ENCODE measurements at regions not wholly inside any gene's neighbourhood (a gene's known extent, or its start where the extent isn't known, plus 50 kb on each side); places are given as distances from the start of the nearest gene placed in this dataset.

DNA sequence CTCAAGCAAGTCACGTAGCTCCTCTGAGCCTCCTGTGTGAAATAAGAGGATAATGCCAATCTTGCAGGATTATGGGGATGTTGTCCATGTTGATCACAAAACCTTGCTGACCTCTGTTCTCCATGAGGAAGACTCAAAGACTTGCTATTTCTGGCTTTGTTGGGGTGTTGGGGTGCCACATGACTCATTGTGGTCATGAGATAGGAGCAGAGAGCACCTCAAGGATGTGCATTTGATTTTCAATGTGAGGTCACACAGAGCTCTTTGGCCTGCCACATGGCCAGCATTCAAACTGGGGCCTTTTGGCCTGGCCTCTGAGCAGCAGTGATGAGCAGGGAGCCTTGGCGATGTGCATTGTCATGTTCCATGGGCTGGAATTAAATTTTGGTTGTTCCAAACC is 380.3 kb downstream of the GADD45G start:
- H2BK5ac ChIP-seq (ENCODE audit: low read length): no peak overlapping the region
- no peaks in the 10 kb centered on the region for H3K4me1 ChIP-seq (ENCODE audit: control insufficient read depth in 2 of 2, insufficient read depth in 1 of 2, low read depth in 1 of 2, low read length in 2 of 2)
- no peak overlapping the region for H3K23ac ChIP-seq (ENCODE audit: low read depth, low read length, poor library complexity)
- no peaks in the 10 kb centered on the region for H3K27me3 ChIP-seq (ENCODE audit: control insufficient read depth in 3 of 3, insufficient read depth in 3 of 3, low read depth in 1 of 3, low read length in 3 of 3)
- H3K9ac ChIP-seq (ENCODE audit: low read depth, low read length, poor library complexity): no peak overlapping the region
- no peaks in the 10 kb centered on the region for H3K36me3 ChIP-seq (replicated peaks in 1 of 2; ENCODE audit: control insufficient read depth in 2 of 2, insufficient read depth in 2 of 2, low read length in 2 of 2)
- peaks cover 0 to 4% of the 10 kb centered on the region in 2 donors for H3K9me3 ChIP-seq (replicated peaks in 1 of 2; ENCODE audit: control insufficient read depth in 2 of 2, insufficient read depth in 1 of 2, low read depth in 1 of 2, low read length in 2 of 2)
- H3K4ac ChIP-seq (ENCODE audit: low read length): no peak overlapping the region
- no peak overlapping the region for H4K8ac ChIP-seq (ENCODE audit: low read depth, low read length)
- no peak overlapping the region for H2AFZ ChIP-seq (ENCODE audit: low read length)
- H2BK15ac ChIP-seq (ENCODE audit: low read length): no peak overlapping the region
- no peak overlapping the region for H3K4me3 ChIP-seq (ENCODE audit: low read length in 2 of 2)
- H4K91ac ChIP-seq (ENCODE audit: low read depth, low read length, poor library complexity): no peak overlapping the region
- no peak overlapping the region for H2BK120ac ChIP-seq (ENCODE audit: low read depth, low read length)
- no peak overlapping the region for H2AK5ac ChIP-seq (ENCODE audit: low read depth, low read length)
- H3K18ac ChIP-seq (ENCODE audit: low read length): no peak overlapping the region
- no peak overlapping the region for H3K14ac ChIP-seq (ENCODE audit: low read length)
- no CpG with 5 or more reads among the region's 2 CpGs for WGBS, 2 donors (ENCODE audit: extremely low coverage in 2 of 2, insufficient read length in 2 of 2, insufficient replicate concordance in 1 of 2)
- H3K79me1 ChIP-seq (ENCODE audit: low read depth, low read length): no peaks in the 10 kb centered on the region
- no peak overlapping the region for H2BK12ac ChIP-seq (ENCODE audit: low read length)
- no peak overlapping the region for H3K27ac ChIP-seq (replicated peaks; ENCODE audit: low read length)
- H3K4me2 ChIP-seq (ENCODE audit: insufficient read depth, low read length, poor library complexity, severe bottlenecking): no peak overlapping the region
- DNase-seq (ENCODE audit: low spot score): no peak

DNA sequence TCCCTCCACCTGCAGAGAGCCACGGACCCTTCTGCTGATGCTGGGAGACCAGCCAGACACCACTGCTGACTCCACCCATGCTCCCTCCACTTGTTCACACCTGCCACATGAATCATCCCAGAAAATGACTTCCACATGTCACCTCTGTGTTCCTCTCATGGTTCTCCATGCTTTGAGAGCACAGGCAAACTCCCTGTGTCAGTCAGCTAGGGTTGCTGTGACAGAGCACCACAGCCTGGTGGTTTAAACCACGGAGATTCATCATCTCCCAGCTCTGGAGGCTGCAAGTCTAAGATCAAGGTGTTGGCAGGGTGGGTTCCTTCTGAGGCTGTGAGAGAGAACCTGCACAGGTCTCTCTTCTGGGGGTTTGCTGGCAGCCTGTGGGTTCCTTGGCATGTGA is 381.4 kb downstream of the GADD45G start:
- no peaks in the 10 kb centered on the region for H3K27me3 ChIP-seq (ENCODE audit: control insufficient read depth in 3 of 3, insufficient read depth in 3 of 3, low read depth in 1 of 3, low read length in 3 of 3)
- no peak overlapping the region for H4K8ac ChIP-seq (ENCODE audit: low read depth, low read length)
- no CpG with 5 or more reads among the region's 2 CpGs for WGBS, 2 donors (ENCODE audit: extremely low coverage in 2 of 2, insufficient read length in 2 of 2, insufficient replicate concordance in 1 of 2)
- no peak for DNase-seq (ENCODE audit: low spot score)
- H2BK120ac ChIP-seq (ENCODE audit: low read depth, low read length): no peak overlapping the region
- no peak overlapping the region for H3K4ac ChIP-seq (ENCODE audit: low read length)
- peak overlapping the region; percentile 8 for H3K18ac ChIP-seq (ENCODE audit: low read length)
- no peaks in the 10 kb centered on the region for H3K36me3 ChIP-seq (replicated peaks in 1 of 2; ENCODE audit: control insufficient read depth in 2 of 2, insufficient read depth in 2 of 2, low read length in 2 of 2)
- H2BK15ac ChIP-seq (ENCODE audit: low read length): no peak overlapping the region
- no peaks in the 10 kb centered on the region for H3K4me1 ChIP-seq (ENCODE audit: control insufficient read depth in 2 of 2, insufficient read depth in 1 of 2, low read depth in 1 of 2, low read length in 2 of 2)
- no peak overlapping the region for H3K14ac ChIP-seq (ENCODE audit: low read length)
- peaks cover 0 to 6% of the 10 kb centered on the region in 2 donors for H3K9me3 ChIP-seq (replicated peaks in 1 of 2; ENCODE audit: control insufficient read depth in 2 of 2, insufficient read depth in 1 of 2, low read depth in 1 of 2, low read length in 2 of 2)
- H4K91ac ChIP-seq (ENCODE audit: low read depth, low read length, poor library complexity): no peak overlapping the region
- no peak overlapping the region for H2BK12ac ChIP-seq (ENCODE audit: low read length)
- no peak overlapping the region for H3K23ac ChIP-seq (ENCODE audit: low read depth, low read length, poor library complexity)
- no peak overlapping the region for H2AK5ac ChIP-seq (ENCODE audit: low read depth, low read length)
- H3K27ac ChIP-seq (replicated peaks; ENCODE audit: low read length): no peak overlapping the region
- H3K9ac ChIP-seq (ENCODE audit: low read depth, low read length, poor library complexity): no peak overlapping the region
- no peaks in the 10 kb centered on the region for H3K79me1 ChIP-seq (ENCODE audit: low read depth, low read length)
- no peak overlapping the region for H3K4me3 ChIP-seq (ENCODE audit: low read length in 2 of 2)
- H2AFZ ChIP-seq (ENCODE audit: low read length): no peak overlapping the region
- no peak overlapping the region for H2BK5ac ChIP-seq (ENCODE audit: low read length)
- no peak overlapping the region for H3K4me2 ChIP-seq (ENCODE audit: insufficient read depth, low read length, poor library complexity, severe bottlenecking)

DNA sequence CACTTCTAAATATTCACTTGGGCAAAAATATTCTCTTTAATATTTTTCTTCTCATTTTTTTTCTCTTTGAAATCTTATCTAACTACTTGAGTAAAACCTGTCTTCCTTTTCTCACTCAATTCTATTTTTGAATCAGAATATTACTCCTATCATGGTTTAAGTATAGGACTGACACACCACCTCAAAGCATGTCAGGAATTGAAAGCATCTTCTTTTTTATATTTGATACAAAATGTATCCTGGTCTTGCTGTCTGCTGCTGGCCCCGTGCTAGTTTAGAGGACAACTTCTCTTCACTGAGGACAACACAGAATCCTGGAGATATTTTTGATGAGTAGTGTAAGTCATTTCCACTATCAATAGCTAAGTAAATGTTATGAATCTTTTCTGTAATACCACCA is 383.6 kb downstream of the GADD45G start:
- H3K4me2 ChIP-seq (ENCODE audit: insufficient read depth, low read length, poor library complexity, severe bottlenecking): no peak overlapping the region
- H3K27me3 ChIP-seq (ENCODE audit: control insufficient read depth in 3 of 3, insufficient read depth in 3 of 3, low read depth in 1 of 3, low read length in 3 of 3): no peaks in the 10 kb centered on the region
- DNase-seq (ENCODE audit: low spot score): no peak
- H3K9me3 ChIP-seq (replicated peaks in 1 of 2; ENCODE audit: control insufficient read depth in 2 of 2, insufficient read depth in 1 of 2, low read depth in 1 of 2, low read length in 2 of 2): peaks cover 0 to 6% of the 10 kb centered on the region in 2 donors
- no peak overlapping the region for H3K4ac ChIP-seq (ENCODE audit: low read length)
- H2BK120ac ChIP-seq (ENCODE audit: low read depth, low read length): no peak overlapping the region
- H3K36me3 ChIP-seq (replicated peaks in 1 of 2; ENCODE audit: control insufficient read depth in 2 of 2, insufficient read depth in 2 of 2, low read length in 2 of 2): no peaks in the 10 kb centered on the region
- H3K23ac ChIP-seq (ENCODE audit: low read depth, low read length, poor library complexity): no peak overlapping the region
- H4K91ac ChIP-seq (ENCODE audit: low read depth, low read length, poor library complexity): no peak overlapping the region
- H4K8ac ChIP-seq (ENCODE audit: low read depth, low read length): no peak overlapping the region
- no peak overlapping the region for H3K4me3 ChIP-seq (ENCODE audit: low read length in 2 of 2)
- peaks cover 0 to 5% of the 10 kb centered on the region in 2 donors for H3K4me1 ChIP-seq (ENCODE audit: control insufficient read depth in 2 of 2, insufficient read depth in 1 of 2, low read depth in 1 of 2, low read length in 2 of 2)
- H3K14ac ChIP-seq (ENCODE audit: low read length): no peak overlapping the region
- H2BK15ac ChIP-seq (ENCODE audit: low read length): no peak overlapping the region
- H3K79me1 ChIP-seq (ENCODE audit: low read depth, low read length): no peaks in the 10 kb centered on the region
- no peak overlapping the region for H2BK12ac ChIP-seq (ENCODE audit: low read length)
- H3K27ac ChIP-seq (replicated peaks; ENCODE audit: low read length): no peak overlapping the region
- no peak overlapping the region for H2BK5ac ChIP-seq (ENCODE audit: low read length)
- H3K9ac ChIP-seq (ENCODE audit: low read depth, low read length, poor library complexity): no peak overlapping the region
- H2AK5ac ChIP-seq (ENCODE audit: low read depth, low read length): no peak overlapping the region
- H2AFZ ChIP-seq (ENCODE audit: low read length): no peak overlapping the region
- H3K18ac ChIP-seq (ENCODE audit: low read length): no peak overlapping the region
- no CpG with 5 or more reads among the region's 1 CpG for WGBS, 2 donors (ENCODE audit: extremely low coverage in 2 of 2, insufficient read length in 2 of 2, insufficient replicate concordance in 1 of 2)

GRCh38 chr9:89991204-89991790 is 386.5 kb downstream of the GADD45G start:
- Histone ChIP-seq H4K8ac (ENCODE audit: low read depth, low read length) (no peak overlapping the region), H3K4me3 (ENCODE audit: low read length in 2 of 2) (no peak overlapping the region), H3K9ac (ENCODE audit: low read depth, low read length, poor library complexity) (no peak overlapping the region), H3K9me3 (replicated peaks in 1 of 2; ENCODE audit: control insufficient read depth in 2 of 2, insufficient read depth in 1 of 2, low read depth in 1 of 2, low read length in 2 of 2) (peaks cover 0 to 6% of the 10 kb centered on the region in 2 donors), H2BK12ac (ENCODE audit: low read length) (no peak overlapping the region), H3K27me3 (ENCODE audit: control insufficient read depth in 3 of 3, insufficient read depth in 3 of 3, low read depth in 1 of 3, low read length in 3 of 3) (no peaks in the 10 kb centered on the region), H3K79me1 (ENCODE audit: low read depth, low read length) (no peaks in the 10 kb centered on the region), H3K18ac (ENCODE audit: low read length) (no peak overlapping the region), H2BK120ac (ENCODE audit: low read depth, low read length) (no peak overlapping the region), H4K91ac (ENCODE audit: low read depth, low read length, poor library complexity) (no peak overlapping the region), H3K4me2 (ENCODE audit: insufficient read depth, low read length, poor library complexity, severe bottlenecking) (no peak overlapping the region), H3K4ac (ENCODE audit: low read length) (no peak overlapping the region), H2BK15ac (ENCODE audit: low read length) (no peak overlapping the region), H3K4me1 (ENCODE audit: control insufficient read depth in 2 of 2, insufficient read depth in 1 of 2, low read depth in 1 of 2, low read length in 2 of 2) (peaks cover 0 to 19% of the 10 kb centered on the region in 2 donors), H3K14ac (ENCODE audit: low read length) (no peak overlapping the region), H3K36me3 (replicated peaks in 1 of 2; ENCODE audit: control insufficient read depth in 2 of 2, insufficient read depth in 2 of 2, low read length in 2 of 2) (no peaks in the 10 kb centered on the region), H3K27ac (replicated peaks; ENCODE audit: low read length) (no peak overlapping the region), H2BK5ac (ENCODE audit: low read length) (no peak overlapping the region), H2AFZ (ENCODE audit: low read length) (no peak overlapping the region), H3K23ac (ENCODE audit: low read depth, low read length, poor library complexity) (no peak overlapping the region), H2AK5ac (ENCODE audit: low read depth, low read length) (no peak overlapping the region)
- no peak for DNase-seq (ENCODE audit: low spot score)
- WGBS, 2 donors (ENCODE audit: extremely low coverage in 2 of 2, insufficient read length in 2 of 2, insufficient replicate concordance in 1 of 2): no CpG with 5 or more reads among the region's 7 CpGs

All from neuronal stem cell (in vitro differentiated cells).